WTC11 (cell line): ENCODE measurements at regions not wholly inside any gene's neighbourhood (a gene's known extent, or its start where the extent isn't known, plus 50 kb on each side); places are given as distances from the start of the nearest gene placed in this dataset.

ENCODE experiments used
- ATAC-seq: fragments of 200-7000 bp; cut with Tn5 transposase; 2 replicates; pipeline ENCODE4 v1.10.0; 2021; ENCODE audit warnings: mild to moderate bottlenecking, moderate library complexity
- CTCF ChIA-PET: fragments of 300-600 bp; sonication (Branson Sonifier 250); formaldehyde crosslinking; loops from one replicate; lab custom pipeline; 2021; ENCODE audit warnings: antibody characterized with exemption; lab: Charles Lee
- POLR2A ChIA-PET: fragments of 350-600 bp; sonication (Branson Sonifier 250); formaldehyde crosslinking; loops from one replicate; lab custom pipeline; 2021; ENCODE audit warnings: antibody characterized with exemption; lab: Charles Lee
- DNase-seq: peaks from one replicate; pipeline ENCODE4 v3.0.0; 2021; ENCODE audit warnings: low spot score
- H3K27ac Mint-ChIP-seq: 2 replicates; pipeline ENCODE4 v1.8.0; 2021; ENCODE audit warnings: mixed read lengths
- H3K27me3 Mint-ChIP-seq: 2 replicates; pipeline ENCODE4 v1.8.0; 2021; ENCODE audit warnings: low read depth, mild to moderate bottlenecking, moderate library complexity, mixed read lengths
- H3K36me3 Mint-ChIP-seq: 2 replicates; pipeline ENCODE4 v1.8.0; 2021; ENCODE audit warnings: mixed read lengths
- H3K4me1 Mint-ChIP-seq: 2 replicates; pipeline ENCODE4 v1.8.0; 2022; ENCODE audit warnings: mixed read lengths
- H3K4me3 Mint-ChIP-seq: 2 replicates; pipeline ENCODE4 v1.8.0; 2021; ENCODE audit warnings: mild to moderate bottlenecking, moderate library complexity, mixed read lengths
- H3K9me3 Mint-ChIP-seq: 2 replicates; pipeline ENCODE4 v1.8.0; 2021; ENCODE audit warnings: mixed read lengths
- ATF1 ChIP-seq: sonication (generic); formaldehyde crosslinking; IDR thresholded peaks from 2 replicates; pipeline ENCODE4 v1.8.1; 2023; ENCODE audit warnings: mild to moderate bottlenecking, moderate library complexity, missing genetic modification reagents
- ATF6 ChIP-seq: sonication (generic); formaldehyde crosslinking; IDR thresholded peaks from 2 replicates; pipeline ENCODE4 v1.8.1; 2023; ENCODE audit warnings: mild to moderate bottlenecking, missing genetic modification reagents
- CBFB ChIP-seq: sonication (generic); formaldehyde crosslinking; IDR thresholded peaks from 2 replicates; pipeline ENCODE4 v1.8.1; 2022; ENCODE audit warnings: mild to moderate bottlenecking, low read depth, missing genetic modification reagents
- CDX4 ChIP-seq: fragments of 250-450 bp; sonication (Bioruptor Pico); IDR thresholded peaks from 2 replicates; pipeline ENCODE4 v1.9.0; 2021; ENCODE audit warnings: moderate library complexity, mild to moderate bottlenecking, inconsistent platforms, borderline replicate concordance
- ESRRA ChIP-seq: sonication (generic); formaldehyde crosslinking; IDR thresholded peaks from 2 replicates; pipeline ENCODE4 v1.8.1; 2022; ENCODE audit warnings: mild to moderate bottlenecking, missing genetic modification reagents, borderline replicate concordance
- GTF2I ChIP-seq: fragments of 250-450 bp; sonication (Bioruptor Pico); conservative IDR thresholded peaks from 2 replicates; pipeline ENCODE4 v1.4.0; 2021; ENCODE audit warnings: mild to moderate bottlenecking
- IRF2 ChIP-seq: sonication (generic); formaldehyde crosslinking; IDR thresholded peaks from 2 replicates; pipeline ENCODE4 v1.8.0; 2022; ENCODE audit warnings: low read depth, missing genetic modification reagents, borderline replicate concordance
- JUN ChIP-seq: sonication (generic); formaldehyde crosslinking; IDR thresholded peaks from 2 replicates; pipeline ENCODE4 v1.8.0; 2023; ENCODE audit warnings: mild to moderate bottlenecking, missing genetic modification reagents
- KAT7 ChIP-seq: sonication (generic); formaldehyde crosslinking; IDR thresholded peaks from 2 replicates; pipeline ENCODE4 v1.8.1; 2023; ENCODE audit warnings: missing genetic modification reagents, mild to moderate bottlenecking, borderline replicate concordance
- MAX ChIP-seq: sonication (generic); formaldehyde crosslinking; IDR thresholded peaks from 2 replicates; pipeline ENCODE4 v1.8.0; 2022; ENCODE audit warnings: mild to moderate bottlenecking, missing genetic modification reagents
- MYBL2 ChIP-seq: sonication (generic); formaldehyde crosslinking; IDR thresholded peaks from 2 replicates; pipeline ENCODE4 v1.8.1; 2023; ENCODE audit warnings: mild to moderate bottlenecking, moderate library complexity, missing genetic modification reagents
- OVOL2 ChIP-seq: fragments of 250-450 bp; sonication (Bioruptor Pico); IDR thresholded peaks from 2 replicates; pipeline ENCODE4 v1.9.0; 2021; ENCODE audit warnings: mild to moderate bottlenecking, borderline replicate concordance
- PRDM15 ChIP-seq: sonication (generic); formaldehyde crosslinking; IDR thresholded peaks from 2 replicates; pipeline ENCODE4 v1.8.0; 2022; ENCODE audit warnings: missing genetic modification reagents
- SOX15 ChIP-seq: fragments of 250-450 bp; sonication (Bioruptor Pico); IDR thresholded peaks from 2 replicates; pipeline ENCODE4 v1.9.0; 2021; ENCODE audit warnings: mild to moderate bottlenecking
- TEAD4 ChIP-seq: sonication (generic); formaldehyde crosslinking; IDR thresholded peaks from 2 replicates; pipeline ENCODE4 v1.8.0; 2022; ENCODE audit warnings: mild to moderate bottlenecking, missing genetic modification reagents
- ZNF138 ChIP-seq: sonication (generic); formaldehyde crosslinking; conservative IDR thresholded peaks from 2 replicates; pipeline ENCODE4 v1.8.1; 2022; ENCODE audit warnings: mild to moderate bottlenecking, moderate library complexity, missing genetic modification reagents
- ZNF219 ChIP-seq: sonication (generic); formaldehyde crosslinking; IDR thresholded peaks from 2 replicates; pipeline ENCODE4 v1.8.0; 2023; ENCODE audit warnings: missing genetic modification reagents, mild to moderate bottlenecking, borderline replicate concordance
- ZNF232 ChIP-seq: sonication (generic); formaldehyde crosslinking; IDR thresholded peaks from 2 replicates; pipeline ENCODE4 v1.8.0; 2022; ENCODE audit warnings: mild to moderate bottlenecking, missing genetic modification reagents
- ZNF263 ChIP-seq: sonication (generic); formaldehyde crosslinking; IDR thresholded peaks from 2 replicates; pipeline ENCODE4 v1.8.1; 2022; ENCODE audit warnings: low read depth, mild to moderate bottlenecking, moderate library complexity, missing genetic modification reagents
- TF ChIP-seq, protein P1 (sequence below): sonication (generic); formaldehyde crosslinking; IDR thresholded peaks from 2 replicates; pipeline ENCODE4 v1.8.0; 2022; ENCODE audit warnings: mild to moderate bottlenecking, missing genetic modification reagents
- TF ChIP-seq, protein P2 (sequence below): sonication (generic); formaldehyde crosslinking; IDR thresholded peaks from 2 replicates; pipeline ENCODE4 v1.8.0; 2022; ENCODE audit warnings: mild to moderate bottlenecking, missing genetic modification reagents
- TF ChIP-seq, protein P3 (sequence below): sonication (generic); formaldehyde crosslinking; IDR thresholded peaks from 2 replicates; pipeline ENCODE4 v1.8.1; 2023; ENCODE audit warnings: mild to moderate bottlenecking, missing genetic modification reagents, moderate library complexity
- TF ChIP-seq, protein P4 (sequence below): sonication (generic); formaldehyde crosslinking; IDR thresholded peaks from 2 replicates; pipeline ENCODE4 v1.8.1; 2023; ENCODE audit warnings: mild to moderate bottlenecking, missing genetic modification reagents, borderline replicate concordance

GRCh38 chr10:52688899-52689298 lies 83.7 kb downstream of the MBL2 start:
- CTCF ChIA-PET: no interaction called here
- POLR2A ChIA-PET: interaction anchor here (0.7 kb wide), 1 partner anchor 25 kb away, joined by 6 read pairs; no protein-coding TSS in a partner anchor
- Mint-ChIP-seq H3K27me3 (no peaks in the 10 kb centered on the region), H3K4me3 (no peak overlapping the region), H3K27ac (no peak overlapping the region), H3K9me3 (peaks cover 18% of the 10 kb centered on the region), H3K4me1 (peaks cover 3% of the 10 kb centered on the region; the same call in 1 of the 2 replicates), H3K36me3 (no peaks in the 10 kb centered on the region)
- DNase-seq (no peak), ATAC-seq (no peak)
- TF ChIP-seq ESRRA (CRISPR knock-in tag) (no peak), ATF6 (CRISPR knock-in tag) (no peak), ZNF219 (CRISPR knock-in tag) (no peak), GTF2I (CRISPR knock-in tag) (no peak), IRF2 (CRISPR knock-in tag) (no peak), CBFB (no peak), MAX (CRISPR knock-in tag) (no peak), PRDM15 (CRISPR knock-in tag) (no peak), ZNF138 (CRISPR knock-in tag) (no peak), ATF1 (no peak), TEAD4 (no peak), OVOL2 (no peak), SOX15 (CRISPR knock-in tag) (no peak), KAT7 (CRISPR knock-in tag) (no peak), ZNF263 (CRISPR knock-in tag) (no peak)
- TF ChIP-seq, protein P1, sequence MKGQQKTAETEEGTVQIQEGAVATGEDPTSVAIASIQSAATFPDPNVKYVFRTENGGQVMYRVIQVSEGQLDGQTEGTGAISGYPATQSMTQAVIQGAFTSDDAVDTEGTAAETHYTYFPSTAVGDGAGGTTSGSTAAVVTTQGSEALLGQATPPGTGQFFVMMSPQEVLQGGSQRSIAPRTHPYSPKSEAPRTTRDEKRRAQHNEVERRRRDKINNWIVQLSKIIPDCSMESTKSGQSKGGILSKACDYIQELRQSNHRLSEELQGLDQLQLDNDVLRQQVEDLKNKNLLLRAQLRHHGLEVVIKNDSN: no peak
- TF ChIP-seq, protein P2, sequence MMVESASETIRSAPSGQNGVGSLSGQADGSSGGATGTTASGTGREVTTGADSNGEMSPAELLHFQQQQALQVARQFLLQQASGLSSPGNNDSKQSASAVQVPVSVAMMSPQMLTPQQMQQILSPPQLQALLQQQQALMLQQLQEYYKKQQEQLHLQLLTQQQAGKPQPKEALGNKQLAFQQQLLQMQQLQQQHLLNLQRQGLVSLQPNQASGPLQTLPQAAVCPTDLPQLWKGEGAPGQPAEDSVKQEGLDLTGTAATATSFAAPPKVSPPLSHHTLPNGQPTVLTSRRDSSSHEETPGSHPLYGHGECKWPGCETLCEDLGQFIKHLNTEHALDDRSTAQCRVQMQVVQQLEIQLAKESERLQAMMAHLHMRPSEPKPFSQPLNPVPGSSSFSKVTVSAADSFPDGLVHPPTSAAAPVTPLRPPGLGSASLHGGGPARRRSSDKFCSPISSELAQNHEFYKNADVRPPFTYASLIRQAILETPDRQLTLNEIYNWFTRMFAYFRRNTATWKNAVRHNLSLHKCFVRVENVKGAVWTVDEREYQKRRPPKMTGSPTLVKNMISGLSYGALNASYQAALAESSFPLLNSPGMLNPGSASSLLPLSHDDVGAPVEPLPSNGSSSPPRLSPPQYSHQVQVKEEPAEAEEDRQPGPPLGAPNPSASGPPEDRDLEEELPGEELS (CRISPR knock-in tag): no peak

- POLR2A ChIA-PET: no interaction called here
- Mint-ChIP-seq H3K9me3 (peaks cover 8% of the 10 kb centered on the region), H3K4me1 (peaks cover 4% of the 10 kb centered on the region; the same call in 1 of the 2 replicates), H3K36me3 (no peaks in the 10 kb centered on the region), H3K27me3 (no peaks in the 10 kb centered on the region), H3K4me3 (no peak overlapping the region), H3K27ac (no peak overlapping the region)
- CTCF ChIA-PET: no interaction called here
- ATAC-seq (no peak), DNase-seq (no peak)
- no peak for TF ChIP-seq CDX4 (CRISPR knock-in tag)
- TF ChIP-seq JUN (CRISPR knock-in tag): no peak
- TF ChIP-seq, protein P3, sequence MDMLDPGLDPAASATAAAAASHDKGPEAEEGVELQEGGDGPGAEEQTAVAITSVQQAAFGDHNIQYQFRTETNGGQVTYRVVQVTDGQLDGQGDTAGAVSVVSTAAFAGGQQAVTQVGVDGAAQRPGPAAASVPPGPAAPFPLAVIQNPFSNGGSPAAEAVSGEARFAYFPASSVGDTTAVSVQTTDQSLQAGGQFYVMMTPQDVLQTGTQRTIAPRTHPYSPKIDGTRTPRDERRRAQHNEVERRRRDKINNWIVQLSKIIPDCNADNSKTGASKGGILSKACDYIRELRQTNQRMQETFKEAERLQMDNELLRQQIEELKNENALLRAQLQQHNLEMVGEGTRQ (CRISPR knock-in tag): no peak
- TF ChIP-seq ZNF232 (CRISPR knock-in tag): no peak
- no peak for TF ChIP-seq MYBL2 (CRISPR knock-in tag)
- TF ChIP-seq, protein P4, sequence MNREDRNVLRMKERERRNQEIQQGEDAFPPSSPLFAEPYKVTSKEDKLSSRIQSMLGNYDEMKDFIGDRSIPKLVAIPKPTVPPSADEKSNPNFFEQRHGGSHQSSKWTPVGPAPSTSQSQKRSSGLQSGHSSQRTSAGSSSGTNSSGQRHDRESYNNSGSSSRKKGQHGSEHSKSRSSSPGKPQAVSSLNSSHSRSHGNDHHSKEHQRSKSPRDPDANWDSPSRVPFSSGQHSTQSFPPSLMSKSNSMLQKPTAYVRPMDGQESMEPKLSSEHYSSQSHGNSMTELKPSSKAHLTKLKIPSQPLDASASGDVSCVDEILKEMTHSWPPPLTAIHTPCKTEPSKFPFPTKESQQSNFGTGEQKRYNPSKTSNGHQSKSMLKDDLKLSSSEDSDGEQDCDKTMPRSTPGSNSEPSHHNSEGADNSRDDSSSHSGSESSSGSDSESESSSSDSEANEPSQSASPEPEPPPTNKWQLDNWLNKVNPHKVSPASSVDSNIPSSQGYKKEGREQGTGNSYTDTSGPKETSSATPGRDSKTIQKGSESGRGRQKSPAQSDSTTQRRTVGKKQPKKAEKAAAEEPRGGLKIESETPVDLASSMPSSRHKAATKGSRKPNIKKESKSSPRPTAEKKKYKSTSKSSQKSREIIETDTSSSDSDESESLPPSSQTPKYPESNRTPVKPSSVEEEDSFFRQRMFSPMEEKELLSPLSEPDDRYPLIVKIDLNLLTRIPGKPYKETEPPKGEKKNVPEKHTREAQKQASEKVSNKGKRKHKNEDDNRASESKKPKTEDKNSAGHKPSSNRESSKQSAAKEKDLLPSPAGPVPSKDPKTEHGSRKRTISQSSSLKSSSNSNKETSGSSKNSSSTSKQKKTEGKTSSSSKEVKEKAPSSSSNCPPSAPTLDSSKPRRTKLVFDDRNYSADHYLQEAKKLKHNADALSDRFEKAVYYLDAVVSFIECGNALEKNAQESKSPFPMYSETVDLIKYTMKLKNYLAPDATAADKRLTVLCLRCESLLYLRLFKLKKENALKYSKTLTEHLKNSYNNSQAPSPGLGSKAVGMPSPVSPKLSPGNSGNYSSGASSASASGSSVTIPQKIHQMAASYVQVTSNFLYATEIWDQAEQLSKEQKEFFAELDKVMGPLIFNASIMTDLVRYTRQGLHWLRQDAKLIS (CRISPR knock-in tag): no peak
- no peak for TF ChIP-seq ZNF219 (CRISPR knock-in tag)
These were observed 76.4 kb downstream of the MBL2 start for GRCh38 chr10:52696232-52696631.
